Cardiac fibroblast (primary cell): ENCODE measurements at regions not wholly inside any gene's neighbourhood (a gene's known extent, or its start where the extent isn't known, plus 50 kb on each side); places are given as distances from the start of the nearest gene placed in this dataset.

Source experiments
- DNase-seq, 2 donors: peaks; one replicate each; pipeline versions ENCODE4 v3.0.0 to v3.0.0-alpha.2; 2010; ENCODE audit warnings: low read depth in 2 of 2
- H3K4me3 ChIP-seq, 2 donors: replicated peaks in 1 of 2; 1 replicate in 1 of 2; 2 replicates in 1 of 2; pipeline ENCODE4 v1.5.1; 2011; ENCODE audit warnings: low read depth in 2 of 2, low read length in 2 of 2, mild to moderate bottlenecking in 2 of 2, moderate library complexity in 1 of 2
- CTCF ChIP-seq: IDR thresholded peaks from one replicate; pipeline ENCODE4 v1.5.1; 2011; ENCODE audit warnings: low read depth, mild to moderate bottlenecking, low read length, inconsistent platforms

GRCh38 chr2:217433522-217433921 is 569.3 kb downstream of the TNS1 start:
- no peak for TF ChIP-seq CTCF
- DNase-seq: peak in 1 of 2 donors; percentile 30

GRCh38 chr2:217431577-217432269 is 571.1 kb downstream of the TNS1 start:
- DNase-seq: no peak

More at GRCh38 chr2:217433522-217433921, 569.3 kb downstream of the TNS1 start:
- no peak overlapping the region for H3K4me3 ChIP-seq

GRCh38 chr2:217430916-217431576 is 571.2 kb upstream of the TNP1 start:
- no peak for TF ChIP-seq CTCF
- no peak overlapping the region for H3K4me3 ChIP-seq
- peak; percentile 53 to 65 for DNase-seq

More at GRCh38 chr2:217431577-217432269, 571.1 kb downstream of the TNS1 start:
- TF ChIP-seq CTCF: no peak
- no peak overlapping the region for H3K4me3 ChIP-seq

- DNase-seq: no peak
- no peak for TF ChIP-seq CTCF
- H3K4me3 ChIP-seq: no peak overlapping the region
Observed at GRCh38 chr2:217429981-217430500, 570.2 kb upstream of the TNP1 start.

GRCh38 chr2:217421834-217422233 is 562.0 kb upstream of the TNP1 start:
- no peak overlapping the region for H3K4me3 ChIP-seq
- no peak for TF ChIP-seq CTCF
- no peak for DNase-seq

GRCh38 chr2:217420854-217421253 is 561.0 kb upstream of the TNP1 start:
- H3K4me3 ChIP-seq: no peak overlapping the region
- TF ChIP-seq CTCF: no peak
- no peak for DNase-seq
